H1 (cell line): ENCODE measurements at regions not wholly inside any gene's neighbourhood (a gene's known extent, or its start where the extent isn't known, plus 50 kb on each side); places are given as distances from the start of the nearest gene placed in this dataset.

Source experiments
- ASH2L ChIP-seq: fragments of 200-600, 300-600 bp; sonication (generic); IDR thresholded peaks from one replicate; pipeline ENCODE4 v1.7.1; 2017; ENCODE audit warnings: low read length
- CBX8 ChIP-seq: fragments of 300-800, 300-1000 bp; sonication (generic); IDR thresholded peaks from 2 replicates; pipeline ENCODE4 v1.7.1; 2016; ENCODE audit warnings: low read depth, low read length, borderline replicate concordance
- HDAC2 ChIP-seq, 2 experiments: fragments of 300-600 bp in 1 of 2; sonication (generic) in 1 of 2; IDR thresholded peaks; 2 replicates each; pipeline ENCODE4 v1.6.1; 2011 to 2012; ENCODE audit warnings: low read depth in 2 of 2, low read length in 2 of 2, mild to moderate bottlenecking in 2 of 2, moderate library complexity in 2 of 2, borderline replicate concordance in 1 of 2, inconsistent platforms in 1 of 2
- KDM5A ChIP-seq: fragments of 200-600 bp; IDR thresholded peaks from 2 replicates; pipeline ENCODE4 v1.7.1; 2012; ENCODE audit warnings: mild to moderate bottlenecking, low read length, inconsistent platforms, mixed read lengths
- TBP ChIP-seq: IDR thresholded peaks from 2 replicates; pipeline ENCODE4 v1.6.1; 2011; ENCODE audit warnings: low read depth, low read length, improper control_type of control experiment

DNA sequence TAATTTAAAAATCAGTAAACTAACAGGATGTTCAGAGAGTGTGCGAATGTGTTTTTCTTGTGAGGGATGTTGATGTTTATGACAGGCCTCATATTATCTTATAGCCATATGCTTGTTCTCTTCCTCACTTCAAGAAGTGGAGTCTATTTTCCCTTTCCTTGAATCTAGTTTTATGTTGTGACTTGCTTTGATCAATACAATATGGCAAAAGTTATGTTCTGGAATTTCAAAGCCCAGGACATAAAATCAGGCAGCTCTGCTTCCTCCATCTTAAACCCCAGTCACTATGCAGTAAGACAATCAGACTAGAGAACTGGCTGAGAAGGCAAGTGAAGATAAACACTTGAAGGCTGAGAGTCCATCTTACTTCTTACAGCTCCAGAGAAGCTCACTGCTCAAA is 585.1 kb upstream of the NETO1 start (continued):
- no peak for TF ChIP-seq KDM5A
- TF ChIP-seq TBP: no peak
- no peak for TF ChIP-seq HDAC2 (IDR thresholded peaks at IDR 0.05; ENCODE audit: borderline replicate concordance in 1 of 2, low read depth in 2 of 2, low read length in 2 of 2)
- TF ChIP-seq ASH2L: no peak
- TF ChIP-seq CBX8: no peak
